ENCODE measurements at regions not wholly inside any gene's neighbourhood (a gene's known extent, or its start where the extent isn't known, plus 50 kb on each side); places are given as distances from the start of the nearest gene placed in this dataset.

DNA sequence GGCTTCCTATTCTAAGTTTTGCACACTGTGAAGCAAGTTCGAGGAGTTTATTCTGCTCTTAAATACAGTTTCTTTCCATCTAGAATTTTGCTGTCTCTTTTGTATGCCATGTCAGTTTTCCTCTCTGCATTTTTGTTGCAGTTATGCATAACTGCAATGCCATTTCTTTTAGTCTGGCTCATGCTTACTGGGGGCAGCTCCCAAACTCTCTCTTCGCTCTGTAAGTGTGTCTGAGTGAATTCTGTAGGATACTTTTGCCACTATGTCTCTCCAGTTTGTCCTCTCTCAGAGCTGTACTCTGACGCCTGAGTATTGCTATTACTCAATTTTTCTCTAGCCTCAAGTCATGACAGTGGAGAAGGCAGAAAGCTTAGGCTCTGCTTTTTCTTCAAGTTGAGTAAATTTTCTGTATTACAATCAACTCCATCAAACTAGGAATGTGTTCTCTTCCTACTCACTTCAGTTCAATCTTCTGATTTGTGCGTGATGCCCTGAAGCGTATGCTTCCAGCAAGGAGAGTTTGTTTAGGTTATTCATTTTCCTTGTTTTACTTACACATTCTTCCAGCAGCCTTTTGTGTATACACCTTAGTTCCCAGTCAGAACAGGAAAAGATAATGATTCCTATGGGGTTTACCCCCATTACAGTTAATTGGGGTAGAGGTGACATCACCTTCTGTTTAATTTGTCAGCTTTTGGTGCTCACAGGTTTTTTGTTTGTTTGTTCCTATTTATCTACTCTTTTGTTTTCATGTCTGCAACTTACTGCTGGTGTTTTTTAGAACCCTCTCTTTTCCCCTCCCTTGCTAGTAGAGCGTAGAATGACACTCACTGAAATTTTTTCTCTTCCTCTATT is 430.9 kb downstream of the BCKDHB start:
- Histone ChIP-seq H3K4me3 (ENCODE audit: low read depth, low read length) (no peak overlapping the region), H3K27me3 (ENCODE audit: control insufficient read depth, insufficient read depth, low read length) (no peaks in the 10 kb centered on the region), H3K36me3 (ENCODE audit: control insufficient read depth, insufficient read depth, low read length) (no peaks in the 10 kb centered on the region)
- TF ChIP-seq CTCF (IDR thresholded peaks at IDR 0.05; ENCODE audit: insufficient read depth, low read length, poor library complexity, severe bottlenecking): no peak
- no peak for DNase-seq (ENCODE audit: low read depth)

DNA sequence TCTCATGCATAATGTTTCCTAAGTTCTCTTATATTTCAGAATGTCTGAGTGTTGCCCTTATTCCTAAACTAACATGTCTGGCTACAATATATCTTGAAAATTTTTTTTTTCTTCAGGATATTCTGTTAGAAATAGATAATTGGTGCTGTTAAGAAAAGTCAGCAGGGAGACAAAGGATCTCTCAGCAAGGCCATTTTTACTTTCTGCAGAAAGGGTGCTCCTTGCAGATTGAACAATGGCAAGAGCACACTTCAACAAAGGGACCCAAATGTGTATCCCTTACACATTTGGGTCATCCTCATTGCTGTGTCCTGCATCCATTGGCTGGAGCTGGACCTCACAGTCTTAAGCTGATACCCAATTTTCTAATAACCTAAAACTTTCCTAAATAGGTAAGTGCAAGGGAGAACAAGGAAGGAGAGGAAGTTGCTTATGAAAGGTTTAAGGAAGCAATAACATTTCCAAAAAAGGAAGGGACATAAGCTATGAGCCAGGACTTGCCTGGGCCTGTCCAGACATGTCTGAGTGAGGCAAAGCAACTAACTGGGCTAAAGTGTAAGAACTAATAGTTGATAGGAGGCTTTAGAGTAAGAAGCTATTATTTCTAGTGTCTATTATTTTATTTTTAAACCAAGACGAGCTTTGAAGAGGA is 429.6 kb downstream of the BCKDHB start:
- no peak for TF ChIP-seq CTCF (IDR thresholded peaks at IDR 0.05; ENCODE audit: insufficient read depth, low read length, poor library complexity, severe bottlenecking)
- Histone ChIP-seq H3K27me3 (ENCODE audit: control insufficient read depth, insufficient read depth, low read length) (no peaks in the 10 kb centered on the region), H3K36me3 (ENCODE audit: control insufficient read depth, insufficient read depth, low read length) (no peaks in the 10 kb centered on the region), H3K4me3 (ENCODE audit: low read depth, low read length) (no peak overlapping the region)
- no peak for DNase-seq (ENCODE audit: low read depth)

GRCh38 chr6:80531681-80532619 is 425.5 kb downstream of the BCKDHB start:
- DNase-seq (ENCODE audit: low read depth): no peak
- H3K36me3 ChIP-seq (ENCODE audit: control insufficient read depth, insufficient read depth, low read length): no peaks in the 10 kb centered on the region

DNA sequence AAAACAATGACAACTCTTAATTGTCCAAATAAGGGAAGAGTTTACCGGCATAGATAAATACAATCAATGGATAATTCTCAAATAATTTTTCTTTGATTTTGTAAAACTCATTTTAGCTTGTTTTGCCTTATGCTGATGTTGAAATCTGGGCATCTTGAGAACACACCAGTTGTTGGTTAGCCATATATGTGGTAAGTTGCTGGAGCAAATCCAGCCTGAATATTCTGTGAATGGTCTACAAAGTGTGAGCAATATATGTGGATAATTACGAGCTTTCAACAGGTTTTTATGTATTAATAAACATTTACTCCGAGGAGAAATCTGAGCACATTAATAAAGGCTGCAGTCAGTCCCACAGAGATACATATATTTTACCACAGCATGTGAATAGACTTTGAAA is 423.6 kb downstream of the BCKDHB start:
- Histone ChIP-seq H3K27me3 (ENCODE audit: control insufficient read depth, insufficient read depth, low read length) (no peaks in the 10 kb centered on the region), H3K36me3 (ENCODE audit: control insufficient read depth, insufficient read depth, low read length) (no peaks in the 10 kb centered on the region), H3K4me3 (ENCODE audit: low read depth, low read length) (no peak overlapping the region)
- TF ChIP-seq CTCF (IDR thresholded peaks at IDR 0.05; ENCODE audit: insufficient read depth, low read length, poor library complexity, severe bottlenecking): no peak
- no peak for DNase-seq (ENCODE audit: low read depth)

More at GRCh38 chr6:80531681-80532619, 425.5 kb downstream of the BCKDHB start:
- TF ChIP-seq CTCF (IDR thresholded peaks at IDR 0.05; ENCODE audit: insufficient read depth, low read length, poor library complexity, severe bottlenecking): no peak
- Histone ChIP-seq H3K27me3 (ENCODE audit: control insufficient read depth, insufficient read depth, low read length) (no peaks in the 10 kb centered on the region), H3K4me3 (ENCODE audit: low read depth, low read length) (no peak overlapping the region)

DNA sequence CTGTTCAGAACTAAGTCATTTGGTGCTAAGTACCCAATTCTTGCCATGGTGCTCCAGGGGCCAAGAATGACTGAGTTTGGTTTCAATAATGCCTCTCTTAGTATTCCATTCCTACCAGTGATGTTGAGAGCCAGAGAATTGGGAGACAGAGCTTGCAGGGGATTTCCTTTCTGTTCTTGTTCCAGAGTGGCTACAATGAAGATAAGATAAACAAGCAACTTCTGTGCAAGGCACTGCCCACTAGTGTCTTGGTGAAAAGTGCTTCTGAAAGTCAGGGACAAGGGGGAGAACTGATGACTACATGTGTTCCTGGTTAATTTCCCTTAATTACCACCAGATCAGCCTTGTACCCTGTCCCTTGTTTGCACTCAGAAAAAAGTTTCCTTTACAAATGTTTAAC is 421.6 kb downstream of the BCKDHB start:
- Histone ChIP-seq H3K27me3 (ENCODE audit: control insufficient read depth, insufficient read depth, low read length) (no peaks in the 10 kb centered on the region), H3K36me3 (ENCODE audit: control insufficient read depth, insufficient read depth, low read length) (no peaks in the 10 kb centered on the region), H3K4me3 (ENCODE audit: low read depth, low read length) (no peak overlapping the region)
- no peak for TF ChIP-seq CTCF (IDR thresholded peaks at IDR 0.05; ENCODE audit: insufficient read depth, low read length, poor library complexity, severe bottlenecking)
- DNase-seq (ENCODE audit: low read depth): no peak
